Thoracic aorta (tissue), 2 donors: ENCODE measurements at regions not wholly inside any gene's neighbourhood (a gene's known extent, or its start where the extent isn't known, plus 50 kb on each side); places are given as distances from the start of the nearest gene placed in this dataset.
"Not testable (repeated sequence)": the region's sequence is repeated elsewhere in the genome, so short reads cannot be mapped to it uniquely, and the experiment has no call there.

ENCODE experiments used
- ATAC-seq: fragments of 150-250 bp; one replicate; pipeline ENCODE4 v1.8.0; 2017; ENCODE audit warnings: low read depth; ENCODE audit not compliant: insufficient number of reproducible peaks, low FRiP score
- DNase-seq: peaks from one replicate; pipeline ENCODE4 v3.0.0-alpha.2; 2020; ENCODE audit warnings: low spot score
- H3K27ac ChIP-seq, 2 donors: fragments of 200-600 bp; sonication (generic); 1 replicate in 1 of 2; 2 replicates in 1 of 2; pipeline ENCODE4 v1.5.1; 2016; ENCODE audit warnings: mild to moderate bottlenecking in 2 of 2, moderate library complexity in 2 of 2
- H3K27me3 ChIP-seq: fragments of 200-600 bp; sonication (generic); replicated peaks from 2 replicates; pipeline ENCODE4 v1.6.0; 2016; ENCODE audit warnings: mild to moderate bottlenecking; ENCODE audit not compliant: insufficient read depth
- H3K36me3 ChIP-seq: fragments of 200-600 bp; sonication (generic); one replicate; pipeline ENCODE4 v1.5.1; 2016
- H3K4me1 ChIP-seq, 2 donors: fragments of 200-600 bp; sonication (generic); 1 replicate in 1 of 2; 2 replicates in 1 of 2; pipeline versions ENCODE4 v1.5.1 to v1.6.0; 2016; ENCODE audit warnings: low read depth in 2 of 2, mild to moderate bottlenecking in 1 of 2; ENCODE audit not compliant: control insufficient read depth in 1 of 2
- H3K4me3 ChIP-seq: fragments of 200-600 bp; sonication (generic); 2 replicates; pipeline ENCODE4 v1.5.1; 2016; ENCODE audit warnings: mild to moderate bottlenecking
- H3K9me3 ChIP-seq: fragments of 200-600 bp; sonication (generic); 2 replicates; pipeline ENCODE4 v1.5.1; 2016
- CTCF ChIP-seq: fragments of 200-600 bp; sonication (generic); IDR thresholded peaks from one replicate; pipeline ENCODE4 v1.5.1; 2019; ENCODE audit warnings: antibody characterized with exemption

DNA sequence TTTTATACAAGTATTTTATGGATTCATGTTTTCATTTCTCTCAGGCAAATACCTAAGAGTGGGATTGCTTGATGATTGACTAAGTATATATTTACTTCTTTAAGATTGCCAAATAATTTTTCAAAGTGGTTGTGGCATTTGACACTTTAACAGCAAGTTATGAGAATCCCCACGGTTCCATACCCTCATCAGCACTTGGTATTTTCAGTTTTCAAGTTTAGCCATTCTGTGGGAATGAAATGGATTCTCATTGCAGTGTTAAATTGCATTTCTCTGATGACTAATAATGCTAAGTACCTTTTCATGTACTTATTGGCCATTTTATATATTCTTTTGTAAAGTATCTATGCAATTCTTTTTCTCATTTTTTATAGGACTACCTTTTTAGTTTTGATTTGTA is 301.5 kb upstream of the DIO3 start:
- Histone ChIP-seq H3K4me3 (no peak overlapping the region), H3K27ac (no peak overlapping the region), H3K4me1 (no peaks in the 10 kb centered on the region), H3K9me3 (peaks cover 4% of the 10 kb centered on the region), H3K27me3 (no peaks in the 10 kb centered on the region), H3K36me3 (no peaks in the 10 kb centered on the region)
- no peak for TF ChIP-seq CTCF
- no peak for DNase-seq
- ATAC-seq: no peak

DNA sequence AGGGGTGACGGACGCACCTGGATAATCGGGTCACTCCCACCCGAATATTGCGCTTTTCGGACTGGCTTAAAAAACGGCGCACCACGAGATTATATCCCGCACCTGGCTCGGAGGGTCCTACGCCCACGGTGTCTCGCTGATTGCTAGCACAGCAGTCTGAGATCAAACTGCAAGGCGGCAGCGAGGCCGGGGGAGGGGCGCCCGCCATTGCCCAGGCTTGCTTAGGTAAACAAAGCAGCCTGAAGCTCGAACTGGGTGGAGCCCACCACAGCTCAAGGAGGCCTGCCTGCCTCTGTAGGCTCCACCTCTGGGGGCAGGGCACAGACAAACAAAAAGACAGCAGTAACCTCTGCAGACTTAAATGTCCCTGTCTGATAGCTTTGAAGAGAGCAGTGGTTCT is 294.9 kb upstream of the DIO3 start:
- not testable (repeated sequence) for H3K4me1 ChIP-seq, H3K9me3 ChIP-seq, H3K4me3 ChIP-seq, H3K27me3 ChIP-seq, ATAC-seq, DNase-seq, H3K27ac ChIP-seq, H3K36me3 ChIP-seq

DNA sequence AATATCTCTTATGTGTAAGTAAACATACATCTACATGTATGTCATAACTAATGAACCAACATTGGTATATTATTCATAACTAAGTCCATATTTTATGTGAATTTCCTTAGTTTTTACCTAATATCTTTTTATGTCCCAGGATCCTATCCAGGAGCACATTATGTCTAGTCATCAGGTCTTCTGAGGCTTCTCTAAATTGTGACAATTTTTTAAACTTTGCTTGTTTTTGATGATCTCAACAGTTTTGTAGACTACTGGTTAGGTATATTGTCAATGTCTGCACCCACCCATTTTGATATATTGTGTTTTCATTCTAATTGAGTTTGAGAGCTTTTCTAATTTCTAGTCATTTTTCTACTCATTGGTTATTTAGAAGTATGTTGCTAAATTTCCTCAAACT is 288.2 kb upstream of the DIO3 start:
- Histone ChIP-seq H3K4me3 (no peak overlapping the region), H3K36me3 (no peaks in the 10 kb centered on the region), H3K9me3 (no peaks in the 10 kb centered on the region), H3K27ac (no peak overlapping the region), H3K4me1 (no peaks in the 10 kb centered on the region), H3K27me3 (no peaks in the 10 kb centered on the region)
- no peak for TF ChIP-seq CTCF
- DNase-seq (no peak), ATAC-seq (no peak)

- TF ChIP-seq CTCF: no peak
- Histone ChIP-seq H3K27ac (no peak overlapping the region), H3K9me3 (no peaks in the 10 kb centered on the region), H3K4me3 (no peak overlapping the region), H3K36me3 (no peaks in the 10 kb centered on the region), H3K27me3 (no peaks in the 10 kb centered on the region), H3K4me1 (no peaks in the 10 kb centered on the region)
- no peak for DNase-seq
- no peak for ATAC-seq
These were observed 284.8 kb upstream of the DIO3 start for GRCh38 chr14:101276309-101277091.

GRCh38 chr14:101282418-101282817 is 278.9 kb upstream of the DIO3 start:
- TF ChIP-seq CTCF: no peak
- ATAC-seq: no peak

DNA sequence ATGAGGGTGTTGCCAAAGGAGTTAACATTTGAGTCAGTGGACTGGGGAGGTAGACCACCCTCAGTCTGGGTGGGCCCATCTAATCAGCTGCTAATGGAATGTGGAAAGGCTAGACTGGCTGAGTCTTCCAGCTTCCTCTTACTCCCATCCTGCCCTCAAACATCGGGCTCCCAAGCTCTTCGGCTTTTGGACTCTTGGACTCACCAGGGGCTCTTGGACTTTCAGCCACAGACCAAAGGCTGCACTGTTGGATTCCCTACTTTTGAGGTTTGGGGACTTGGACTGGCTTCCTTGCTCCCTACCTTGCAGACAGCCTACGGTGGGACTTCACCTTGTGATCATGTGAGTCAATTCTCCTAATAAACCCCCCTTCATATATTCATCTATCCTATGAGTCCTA is 276.6 kb upstream of the DIO3 start:
- Histone ChIP-seq H3K36me3 (no peaks in the 10 kb centered on the region), H3K27me3 (no peaks in the 10 kb centered on the region), H3K4me3 (no peak overlapping the region), H3K4me1 (no peaks in the 10 kb centered on the region), H3K9me3 (no peaks in the 10 kb centered on the region), H3K27ac (no peak overlapping the region)
- ATAC-seq (no peak), DNase-seq (no peak)
- TF ChIP-seq CTCF: no peak

More at GRCh38 chr14:101282418-101282817, 278.9 kb upstream of the DIO3 start:
- no peaks in the 10 kb centered on the region for H3K9me3 ChIP-seq
- H3K4me3 ChIP-seq: no peak overlapping the region
- H3K4me1 ChIP-seq: no peaks in the 10 kb centered on the region
- no peak for DNase-seq
- H3K27me3 ChIP-seq: no peaks in the 10 kb centered on the region
- no peaks in the 10 kb centered on the region for H3K36me3 ChIP-seq
- no peak overlapping the region for H3K27ac ChIP-seq
